ENCODE measurements at regions not wholly inside any gene's neighbourhood (a gene's known extent, or its start where the extent isn't known, plus 50 kb on each side); places are given as distances from the start of the nearest gene placed in this dataset.

GRCh38 chr20:11140359-11140758 lies 466.6 kb upstream of the JAG1 start:
- DNase-seq, result no peak
- no peak overlapping the region for H3K27ac ChIP-seq
- H3K27me3 ChIP-seq, result no peaks in the 10 kb centered on the region
- no peak for TF ChIP-seq POLR2A (IDR thresholded peaks at IDR 0.05)
- no peak for TF ChIP-seq CTCF (IDR thresholded peaks at IDR 0.05)
- no peaks in the 10 kb centered on the region for H3K36me3 ChIP-seq
- no peaks in the 10 kb centered on the region for H3K4me1 ChIP-seq
- H3K4me3 ChIP-seq, result no peak overlapping the region
- H3K9me3 ChIP-seq, result no peaks in the 10 kb centered on the region

- Histone ChIP-seq H3K9me3 (no peaks in the 10 kb centered on the region), H3K4me3 (no peak overlapping the region), H3K27me3 (no peaks in the 10 kb centered on the region), H3K36me3 (no peaks in the 10 kb centered on the region), H3K27ac (no peak overlapping the region), H3K4me1 (no peaks in the 10 kb centered on the region)
- no peak for TF ChIP-seq CTCF (IDR thresholded peaks at IDR 0.05)
- no peak for TF ChIP-seq POLR2A (IDR thresholded peaks at IDR 0.05)
- no peak for DNase-seq
Observed at GRCh38 chr20:11143481-11143880, 469.7 kb upstream of the JAG1 start.

GRCh38 chr20:11144114-11144950 lies 470.5 kb upstream of the JAG1 start:
- Histone ChIP-seq H3K4me1 (no peaks in the 10 kb centered on the region), H3K9me3 (no peaks in the 10 kb centered on the region), H3K36me3 (no peaks in the 10 kb centered on the region), H3K27ac (no peak overlapping the region), H3K4me3 (no peak overlapping the region), H3K27me3 (no peaks in the 10 kb centered on the region)
- no peak for DNase-seq
- no peak for TF ChIP-seq CTCF (IDR thresholded peaks at IDR 0.05)
- TF ChIP-seq POLR2A (IDR thresholded peaks at IDR 0.05), result no peak

- Histone ChIP-seq H3K4me3 (no peak overlapping the region), H3K36me3 (no peaks in the 10 kb centered on the region), H3K27ac (no peak overlapping the region), H3K9me3 (no peaks in the 10 kb centered on the region), H3K4me1 (no peaks in the 10 kb centered on the region), H3K27me3 (no peaks in the 10 kb centered on the region)
- no peak for TF ChIP-seq CTCF (IDR thresholded peaks at IDR 0.05)
- no peak for TF ChIP-seq POLR2A (IDR thresholded peaks at IDR 0.05)
- DNase-seq, result no peak
Observed at GRCh38 chr20:11145616-11146015, 471.8 kb upstream of the JAG1 start.

- Histone ChIP-seq H3K4me3 (no peak overlapping the region), H3K9me3 (no peaks in the 10 kb centered on the region), H3K27ac (no peak overlapping the region), H3K4me1 (no peaks in the 10 kb centered on the region), H3K27me3 (no peaks in the 10 kb centered on the region), H3K36me3 (no peaks in the 10 kb centered on the region)
- no peak for TF ChIP-seq CTCF (IDR thresholded peaks at IDR 0.05)
- no peak for TF ChIP-seq POLR2A (IDR thresholded peaks at IDR 0.05)
- no peak for DNase-seq
Observed at GRCh38 chr20:11153819-11154218, 480.0 kb upstream of the JAG1 start.

Data from Peyer's patch (tissue), 4 donors.